ENCODE measurements at regions not wholly inside any gene's neighbourhood (a gene's known extent, or its start where the extent isn't known, plus 50 kb on each side); places are given as distances from the start of the nearest gene placed in this dataset.

DNA sequence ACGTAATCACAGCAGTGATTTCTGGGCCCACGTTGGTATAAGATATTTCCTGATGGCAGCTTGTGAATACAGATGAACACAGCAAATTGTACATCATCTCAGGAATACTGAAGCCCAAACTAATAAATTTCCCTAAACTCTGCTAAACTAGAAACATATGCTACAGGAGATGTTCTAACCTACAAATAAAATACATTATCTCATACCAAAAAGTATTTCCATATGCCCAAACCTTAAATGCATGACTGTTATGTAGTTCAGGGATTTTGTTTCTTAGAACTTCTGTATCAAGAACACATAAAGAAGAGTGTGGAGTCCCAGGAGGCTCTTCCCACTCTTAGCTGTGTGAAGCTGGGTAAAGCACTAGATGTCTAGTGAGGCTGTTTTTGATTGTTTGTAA, 138.4 kb downstream of the RFC3 start:
- H3K9ac ChIP-seq (replicated peaks; ENCODE audit: extremely low read depth, insufficient read depth, low read length) = no peak overlapping the region
- dilution Hi-C loops (cut with MboI; ENCODE audit: extremely low pct_ligation_motif_present, low sequenced_read_pairs) = no loop called here
- no peak overlapping the region for H2AFZ ChIP-seq (ENCODE audit: low read depth, low read length)
- TF ChIP-seq JUN (IDR thresholded peaks at IDR 0.05; ENCODE audit: borderline replicate concordance, insufficient read depth, insufficient read length, low read depth) = no peak
- no peak for TF ChIP-seq FOS (IDR thresholded peaks at IDR 0.05; ENCODE audit: borderline replicate concordance, insufficient read depth, low read length)
- TF ChIP-seq POLR2AphosphoS5 (IDR thresholded peaks at IDR 0.05; ENCODE audit: insufficient read depth, low read depth, low read length) = no peak
- no peak for TF ChIP-seq GATA2 (IDR thresholded peaks at IDR 0.05; ENCODE audit: insufficient read depth, insufficient read length, low read depth, low read length)
- TF ChIP-seq, protein P1, sequence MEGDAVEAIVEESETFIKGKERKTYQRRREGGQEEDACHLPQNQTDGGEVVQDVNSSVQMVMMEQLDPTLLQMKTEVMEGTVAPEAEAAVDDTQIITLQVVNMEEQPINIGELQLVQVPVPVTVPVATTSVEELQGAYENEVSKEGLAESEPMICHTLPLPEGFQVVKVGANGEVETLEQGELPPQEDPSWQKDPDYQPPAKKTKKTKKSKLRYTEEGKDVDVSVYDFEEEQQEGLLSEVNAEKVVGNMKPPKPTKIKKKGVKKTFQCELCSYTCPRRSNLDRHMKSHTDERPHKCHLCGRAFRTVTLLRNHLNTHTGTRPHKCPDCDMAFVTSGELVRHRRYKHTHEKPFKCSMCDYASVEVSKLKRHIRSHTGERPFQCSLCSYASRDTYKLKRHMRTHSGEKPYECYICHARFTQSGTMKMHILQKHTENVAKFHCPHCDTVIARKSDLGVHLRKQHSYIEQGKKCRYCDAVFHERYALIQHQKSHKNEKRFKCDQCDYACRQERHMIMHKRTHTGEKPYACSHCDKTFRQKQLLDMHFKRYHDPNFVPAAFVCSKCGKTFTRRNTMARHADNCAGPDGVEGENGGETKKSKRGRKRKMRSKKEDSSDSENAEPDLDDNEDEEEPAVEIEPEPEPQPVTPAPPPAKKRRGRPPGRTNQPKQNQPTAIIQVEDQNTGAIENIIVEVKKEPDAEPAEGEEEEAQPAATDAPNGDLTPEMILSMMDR (IDR thresholded peaks at IDR 0.05; ENCODE audit: extremely low read depth in 1 of 2, insufficient read depth in 1 of 2, low read depth in 1 of 2, low read length in 2 of 2) = no peak
- no peak for TF ChIP-seq POLR2A (IDR thresholded peaks at IDR 0.05; ENCODE audit: low read depth, low read length)
- no peak for TF ChIP-seq MYC (IDR thresholded peaks at IDR 0.05; ENCODE audit: low read depth, low read length)
- TF ChIP-seq, protein P2, sequence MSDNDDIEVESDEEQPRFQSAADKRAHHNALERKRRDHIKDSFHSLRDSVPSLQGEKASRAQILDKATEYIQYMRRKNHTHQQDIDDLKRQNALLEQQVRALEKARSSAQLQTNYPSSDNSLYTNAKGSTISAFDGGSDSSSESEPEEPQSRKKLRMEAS (IDR thresholded peaks at IDR 0.05; ENCODE audit: insufficient read depth, insufficient read length) = no peak
- TF ChIP-seq EZH2 (IDR thresholded peaks at IDR 0.05; ENCODE audit: borderline replicate concordance, low read depth, low read length, severe bottlenecking) = no peak
- no TSS peak for BruUV-seq (replicated peaks)
- no peak for DNase-seq (ENCODE audit: low read depth, low spot score)
- FAIRE-seq = no peak
- H3K79me2 ChIP-seq (ENCODE audit: control insufficient read depth, insufficient read depth, low read length) = no peaks in the 10 kb centered on the region
- no peaks in the 10 kb centered on the region for H3K36me3 ChIP-seq (ENCODE audit: control insufficient read depth in 2 of 2, extremely low read depth in 1 of 2, insufficient read depth in 2 of 2, low read length in 2 of 2)
- H3K9me1 ChIP-seq (replicated peaks; ENCODE audit: control insufficient read depth, extremely low read depth, insufficient read depth, low read length) = no peaks in the 10 kb centered on the region
- no peaks in the 10 kb centered on the region for H3K9me3 ChIP-seq (replicated peaks; ENCODE audit: control insufficient read depth, insufficient read depth, low read length)
- intact Hi-C loops (cut with micrococcal nuclease) = loop anchor here (10.0 kb wide), 1 partner anchor 48 kb away; no protein-coding TSS in a partner anchor
- ChIA-PET POLR2A (no interaction called here), CTCF (no interaction called here)
- no peak overlapping the region for H3K27ac ChIP-seq (ENCODE audit: insufficient read depth, low read depth, low read length)
- no peak overlapping the region for H3K4me3 ChIP-seq (replicated peaks in 1 of 3; ENCODE audit: insufficient read depth in 1 of 3, low read depth in 1 of 3, low read length in 3 of 3)
- no peaks in the 10 kb centered on the region for H4K20me1 ChIP-seq (replicated peaks; ENCODE audit: control insufficient read depth, extremely low read depth, insufficient read depth, low read length)
- no peak overlapping the region for H3K4me2 ChIP-seq (ENCODE audit: insufficient read depth, low read length)
- H3K27me3 ChIP-seq (ENCODE audit: control insufficient read depth in 2 of 2, insufficient read depth in 2 of 2, low read length in 2 of 2) = no peaks in the 10 kb centered on the region
- no peaks in the 10 kb centered on the region for H3K4me1 ChIP-seq (ENCODE audit: control insufficient read depth, extremely low read depth, insufficient read depth, low read length)
